ENCODE measurements at regions not wholly inside any gene's neighbourhood (a gene's known extent, or its start where the extent isn't known, plus 50 kb on each side); places are given as distances from the start of the nearest gene placed in this dataset.

- no peak for TF ChIP-seq GTF3C2 (IDR thresholded peaks at IDR 0.05; ENCODE audit: borderline replicate concordance, extremely low read depth, insufficient read length)
- no peak for TF ChIP-seq PML (IDR thresholded peaks at IDR 0.05; ENCODE audit: low read length)
- TF ChIP-seq ZNF407 (IDR thresholded peaks at IDR 0.05; ENCODE audit: low read depth): no peak
Observed at GRCh38 chr3:73258057-73258456, 196.6 kb downstream of the EBLN2 start (continued).

All from K562 (cell line).